Liver (tissue), 3 donors: ENCODE measurements at regions not wholly inside any gene's neighbourhood (a gene's known extent, or its start where the extent isn't known, plus 50 kb on each side); places are given as distances from the start of the nearest gene placed in this dataset.

ENCODE experiments used
- CTCF ChIP-seq: fragments of 150-350 bp; IDR thresholded peaks from 2 replicates; pipeline ENCODE4 v1.5.1; 2017; ENCODE audit warnings: improper control_type of control experiment, low read depth, low read length; ENCODE audit not compliant: missing input control
- EGR1 ChIP-seq, 2 donors: IDR thresholded peaks; 2 replicates each; pipeline ENCODE4 v1.6.1; 2016 to 2018; ENCODE audit warnings: antibody characterized with exemption in 2 of 2, low read depth in 2 of 2
- donor health status: healthy.
- donor health status: healthy.

- no peak for TF ChIP-seq CTCF
- no peak for TF ChIP-seq EGR1 (IDR thresholded peaks at IDR 0.05; ENCODE audit: low read depth in 2 of 2)
Measured at GRCh38 chr19:31109636-31110035, 239.6 kb downstream of the TSHZ3 start.
